ENCODE measurements at regions not wholly inside any gene's neighbourhood (a gene's known extent, or its start where the extent isn't known, plus 50 kb on each side); places are given as distances from the start of the nearest gene placed in this dataset.

DNA sequence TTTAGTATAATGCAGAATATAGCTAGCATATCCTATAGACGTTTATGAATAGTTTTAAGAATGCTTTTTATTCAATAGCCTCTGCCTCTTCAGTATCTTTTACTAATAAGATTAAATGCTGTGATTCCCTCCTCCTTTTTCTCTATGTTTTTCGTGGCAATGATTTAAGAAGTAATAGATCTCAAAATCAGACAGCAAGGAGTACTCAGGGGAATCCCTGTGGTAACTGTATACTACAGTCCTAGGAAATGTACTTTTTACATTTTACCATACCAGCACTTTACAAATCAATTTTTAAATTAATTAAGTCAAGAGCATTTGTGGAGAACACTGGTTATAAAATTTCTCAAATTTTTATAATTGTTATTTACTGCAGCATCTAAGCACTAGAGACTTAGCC, 240.6 kb upstream of the CAND1 start:
- H3K4me2 ChIP-seq (ENCODE audit: low read length): no peak overlapping the region
- no peak for TF ChIP-seq EZH2phosphoT487 (IDR thresholded peaks at IDR 0.05; ENCODE audit: borderline replicate concordance, low read depth, low read length)
- TF ChIP-seq, protein P1, sequence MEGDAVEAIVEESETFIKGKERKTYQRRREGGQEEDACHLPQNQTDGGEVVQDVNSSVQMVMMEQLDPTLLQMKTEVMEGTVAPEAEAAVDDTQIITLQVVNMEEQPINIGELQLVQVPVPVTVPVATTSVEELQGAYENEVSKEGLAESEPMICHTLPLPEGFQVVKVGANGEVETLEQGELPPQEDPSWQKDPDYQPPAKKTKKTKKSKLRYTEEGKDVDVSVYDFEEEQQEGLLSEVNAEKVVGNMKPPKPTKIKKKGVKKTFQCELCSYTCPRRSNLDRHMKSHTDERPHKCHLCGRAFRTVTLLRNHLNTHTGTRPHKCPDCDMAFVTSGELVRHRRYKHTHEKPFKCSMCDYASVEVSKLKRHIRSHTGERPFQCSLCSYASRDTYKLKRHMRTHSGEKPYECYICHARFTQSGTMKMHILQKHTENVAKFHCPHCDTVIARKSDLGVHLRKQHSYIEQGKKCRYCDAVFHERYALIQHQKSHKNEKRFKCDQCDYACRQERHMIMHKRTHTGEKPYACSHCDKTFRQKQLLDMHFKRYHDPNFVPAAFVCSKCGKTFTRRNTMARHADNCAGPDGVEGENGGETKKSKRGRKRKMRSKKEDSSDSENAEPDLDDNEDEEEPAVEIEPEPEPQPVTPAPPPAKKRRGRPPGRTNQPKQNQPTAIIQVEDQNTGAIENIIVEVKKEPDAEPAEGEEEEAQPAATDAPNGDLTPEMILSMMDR (conservative IDR thresholded peaks at IDR 0.05; ENCODE audit: low read length): no peak
- H3K36me3 ChIP-seq (ENCODE audit: insufficient read depth, low read length): no peaks in the 10 kb centered on the region
- H2AFZ ChIP-seq (ENCODE audit: low read length): no peak overlapping the region
- H4K20me1 ChIP-seq (ENCODE audit: insufficient read depth, low read length): no peaks in the 10 kb centered on the region
- no peaks in the 10 kb centered on the region for H3K79me2 ChIP-seq (ENCODE audit: insufficient read depth, low read depth, low read length)
- H3K9me2 ChIP-seq (ENCODE audit: insufficient read depth, low read length): no peaks in the 10 kb centered on the region
- no peak for DNase-seq (ENCODE audit: low spot score)
- H3K9me3 ChIP-seq (ENCODE audit: low read length): no peaks in the 10 kb centered on the region
- intact Hi-C loops (cut with micrococcal nuclease; ENCODE audit: unreplicated experiment): no loop called here
- no TSS peak for BruUV-seq (replicated peaks)
- CTCF ChIA-PET (ENCODE audit: unreplicated experiment): no interaction called here
- H3K4me3 ChIP-seq (ENCODE audit: low read depth, low read length, poor library complexity, severe bottlenecking): no peak overlapping the region
- H3K27ac ChIP-seq (ENCODE audit: low read depth, low read length, poor library complexity, severe bottlenecking): no peak overlapping the region
- H3K4me1 ChIP-seq (ENCODE audit: insufficient read depth, low read length, poor library complexity, severe bottlenecking): no peaks in the 10 kb centered on the region
- POLR2A ChIA-PET: no interaction called here

- H3K4me2 ChIP-seq (ENCODE audit: low read length): no peak overlapping the region
- TF ChIP-seq, protein P1 (conservative IDR thresholded peaks at IDR 0.05; ENCODE audit: low read length): no peak
- no peak for TF ChIP-seq EZH2phosphoT487 (IDR thresholded peaks at IDR 0.05; ENCODE audit: borderline replicate concordance, low read depth, low read length)
- DNase-seq (ENCODE audit: low spot score): no peak
- no peak overlapping the region for H3K4me3 ChIP-seq (ENCODE audit: low read depth, low read length, poor library complexity, severe bottlenecking)
- H3K36me3 ChIP-seq (ENCODE audit: insufficient read depth, low read length): no peaks in the 10 kb centered on the region
- no peaks in the 10 kb centered on the region for H3K9me3 ChIP-seq (ENCODE audit: low read length)
- ChIA-PET CTCF (ENCODE audit: unreplicated experiment) (no interaction called here), POLR2A (no interaction called here)
- H3K4me1 ChIP-seq (ENCODE audit: insufficient read depth, low read length, poor library complexity, severe bottlenecking): no peaks in the 10 kb centered on the region
- H3K27ac ChIP-seq (ENCODE audit: low read depth, low read length, poor library complexity, severe bottlenecking): no peak overlapping the region
- H4K20me1 ChIP-seq (ENCODE audit: insufficient read depth, low read length): no peaks in the 10 kb centered on the region
- no peak overlapping the region for H2AFZ ChIP-seq (ENCODE audit: low read length)
- no TSS peak for BruUV-seq (replicated peaks)
- no peaks in the 10 kb centered on the region for H3K79me2 ChIP-seq (ENCODE audit: insufficient read depth, low read depth, low read length)
- intact Hi-C loops (cut with micrococcal nuclease; ENCODE audit: unreplicated experiment): no loop called here
- no peaks in the 10 kb centered on the region for H3K9me2 ChIP-seq (ENCODE audit: insufficient read depth, low read length)
Measured at GRCh38 chr12:67034110-67034879, 234.9 kb upstream of the CAND1 start.

DNA sequence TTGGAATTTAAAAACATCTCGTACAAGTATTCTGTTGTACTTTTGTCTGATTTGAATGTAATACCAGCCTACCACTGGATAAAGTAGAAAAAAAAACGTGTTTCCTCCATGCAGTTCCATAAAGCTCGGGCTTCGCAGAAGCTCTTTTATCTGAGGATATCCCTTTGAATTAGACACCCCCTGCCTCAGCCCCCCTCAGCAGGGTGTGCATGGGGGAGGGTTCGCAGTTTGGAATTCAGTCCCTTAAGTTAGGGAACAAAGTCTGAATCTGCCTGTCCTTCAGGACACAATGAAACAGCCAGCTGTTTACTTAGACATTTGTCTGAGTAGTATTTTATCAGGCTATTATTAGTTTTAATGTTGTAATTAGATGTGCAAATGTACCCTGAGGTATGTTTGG, 234.0 kb upstream of the CAND1 start:
- no peaks in the 10 kb centered on the region for H3K9me2 ChIP-seq (ENCODE audit: insufficient read depth, low read length)
- no peaks in the 10 kb centered on the region for H3K79me2 ChIP-seq (ENCODE audit: insufficient read depth, low read depth, low read length)
- no TSS peak for BruUV-seq (replicated peaks)
- no peaks in the 10 kb centered on the region for H3K4me1 ChIP-seq (ENCODE audit: insufficient read depth, low read length, poor library complexity, severe bottlenecking)
- no peak overlapping the region for H3K27ac ChIP-seq (ENCODE audit: low read depth, low read length, poor library complexity, severe bottlenecking)
- no peaks in the 10 kb centered on the region for H3K36me3 ChIP-seq (ENCODE audit: insufficient read depth, low read length)
- H3K4me3 ChIP-seq (ENCODE audit: low read depth, low read length, poor library complexity, severe bottlenecking): no peak overlapping the region
- CTCF ChIA-PET (ENCODE audit: unreplicated experiment): no interaction called here
- no peak overlapping the region for H3K4me2 ChIP-seq (ENCODE audit: low read length)
- H3K9me3 ChIP-seq (ENCODE audit: low read length): no peaks in the 10 kb centered on the region
- no peak overlapping the region for H2AFZ ChIP-seq (ENCODE audit: low read length)
- intact Hi-C loops (cut with micrococcal nuclease; ENCODE audit: unreplicated experiment): no loop called here
- POLR2A ChIA-PET: no interaction called here
- TF ChIP-seq, protein P1 (conservative IDR thresholded peaks at IDR 0.05; ENCODE audit: low read length): no peak
- TF ChIP-seq EZH2phosphoT487 (IDR thresholded peaks at IDR 0.05; ENCODE audit: borderline replicate concordance, low read depth, low read length): no peak
- no peaks in the 10 kb centered on the region for H4K20me1 ChIP-seq (ENCODE audit: insufficient read depth, low read length)
- DNase-seq (ENCODE audit: low spot score): no peak
